NCI-H2029 treated with DMSO at 0.1 percent for 48 hours (cell line): ENCODE measurements at regions not wholly inside any gene's neighbourhood (a gene's known extent, or its start where the extent isn't known, plus 50 kb on each side); places are given as distances from the start of the nearest gene placed in this dataset.
"Not testable (repeated sequence)": the region's sequence is repeated elsewhere in the genome, so short reads cannot be mapped to it uniquely, and the experiment has no call there.

ENCODE experiments used
- DNase-seq: peaks from one replicate; lab custom pipeline; 2025; lab: John Stamatoyannopoulos, UW

DNA sequence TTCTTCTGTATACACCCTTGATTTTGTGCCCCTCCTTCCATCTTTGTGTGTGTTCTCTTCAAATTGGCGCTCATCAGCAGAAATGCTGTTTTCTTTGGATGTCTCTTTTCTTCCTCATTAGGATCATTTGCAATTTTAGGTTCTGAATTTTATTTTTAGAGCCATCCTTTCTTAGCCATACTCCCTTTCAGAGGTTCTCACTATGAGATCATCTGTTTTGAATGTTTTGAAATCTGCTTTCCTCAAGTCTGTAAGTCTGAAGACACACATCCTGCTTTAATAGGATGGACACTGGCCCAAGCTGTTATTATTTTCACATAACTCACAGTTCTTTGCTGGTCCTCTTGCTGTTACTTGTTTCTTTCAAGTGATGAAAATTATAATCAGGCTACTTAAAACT, 124.8 kb downstream of the BDH1 start:
- DNase-seq: no peak

- no peak for DNase-seq
Observed at GRCh38 chr3:197430502-197430901, 125.3 kb downstream of the BDH1 start.

- no peak for DNase-seq
Observed at GRCh38 chr3:197428952-197429351, 126.8 kb downstream of the BDH1 start.

DNA sequence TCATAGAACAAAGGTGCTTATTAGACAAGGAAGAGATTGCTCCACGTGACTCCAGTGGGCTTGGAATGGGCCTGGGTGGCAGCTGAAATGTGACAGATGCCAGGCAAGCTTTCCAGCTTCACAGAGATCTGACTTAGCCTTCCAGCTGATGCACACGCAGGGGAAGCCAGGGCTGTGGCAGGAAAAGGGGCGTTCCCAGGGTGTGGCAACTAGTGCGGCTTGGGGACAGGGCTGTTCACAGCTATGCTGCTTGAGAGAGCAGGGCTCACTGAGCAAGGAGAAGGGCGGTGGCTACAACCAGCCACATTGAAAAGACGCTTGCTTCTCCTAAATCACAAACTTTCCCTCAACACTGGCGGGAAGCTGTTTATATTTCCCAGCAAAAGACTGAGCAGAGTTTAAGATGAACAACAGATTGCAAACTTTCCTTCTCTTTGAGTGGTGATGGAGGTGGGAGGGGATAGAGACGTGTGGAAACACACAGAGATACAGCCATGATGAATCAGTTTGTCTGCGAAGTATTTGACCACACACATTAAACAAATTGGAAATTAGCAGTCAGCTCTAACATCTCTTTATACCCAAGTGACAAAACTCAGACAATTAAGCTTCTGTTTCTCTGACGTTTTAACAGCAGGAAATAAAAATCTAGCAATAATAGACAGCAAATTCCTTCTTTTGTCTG, 127.5 kb downstream of the BDH1 start:
- DNase-seq: no peak

DNA sequence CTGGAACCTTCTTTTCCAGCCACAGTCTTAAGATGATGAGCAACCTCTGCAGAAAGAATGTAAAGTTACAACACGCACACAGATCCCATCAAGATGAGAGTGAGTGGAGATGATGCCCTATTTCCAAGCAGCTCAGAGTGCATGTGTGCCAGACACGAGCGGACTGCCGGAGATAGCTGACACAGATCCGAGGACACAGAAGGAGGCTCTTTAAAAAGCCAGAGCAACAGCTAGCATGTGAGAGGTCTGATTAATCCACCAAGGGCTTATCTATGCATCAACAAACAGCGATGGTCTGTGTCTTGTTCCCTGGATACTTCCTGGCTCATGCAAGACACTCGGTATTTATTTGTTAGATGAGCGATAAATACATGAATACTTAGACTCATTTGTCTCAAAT, 128.6 kb upstream of the DLG1 start:
- DNase-seq: no peak

GRCh38 chr3:197426121-197426566, 127.7 kb upstream of the DLG1 start:
- no peak for DNase-seq

DNA sequence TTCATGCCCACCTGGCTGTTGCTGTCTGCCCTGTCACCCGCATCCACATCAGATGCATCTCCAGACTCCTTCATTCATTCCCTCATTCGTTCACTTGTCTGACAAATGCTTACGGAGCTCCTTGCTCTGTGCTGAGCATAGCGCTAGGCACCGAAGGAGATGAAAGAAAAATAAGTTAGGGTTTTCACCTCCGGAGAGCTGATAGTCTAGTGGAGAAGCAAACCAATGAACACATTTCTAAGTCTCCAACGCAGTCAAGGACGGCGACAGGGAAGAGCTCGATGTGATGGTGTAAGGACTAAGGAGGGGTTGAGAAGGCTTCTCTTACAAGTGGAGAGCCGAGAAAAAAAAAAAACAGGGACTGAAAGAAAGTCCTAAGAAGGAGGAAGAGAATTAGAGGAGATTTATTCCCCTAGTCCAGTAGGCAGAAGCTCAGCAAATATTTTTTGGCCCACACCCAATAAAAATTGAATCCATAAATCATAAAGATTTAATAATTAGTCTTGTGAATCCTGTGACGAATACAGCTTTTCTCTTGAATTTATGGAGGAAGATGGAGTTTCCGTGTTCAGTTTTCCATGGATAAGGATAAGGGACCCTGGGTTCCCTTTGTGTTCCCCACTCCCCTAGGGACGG, 127.2 kb upstream of the DLG1 start:
- no peak for DNase-seq

- no peak for DNase-seq
Observed at GRCh38 chr3:197424674-197425484, 126.5 kb upstream of the DLG1 start.

- DNase-seq: no peak
Observed at GRCh38 chr3:197424266-197424665, 125.9 kb upstream of the DLG1 start.

DNA sequence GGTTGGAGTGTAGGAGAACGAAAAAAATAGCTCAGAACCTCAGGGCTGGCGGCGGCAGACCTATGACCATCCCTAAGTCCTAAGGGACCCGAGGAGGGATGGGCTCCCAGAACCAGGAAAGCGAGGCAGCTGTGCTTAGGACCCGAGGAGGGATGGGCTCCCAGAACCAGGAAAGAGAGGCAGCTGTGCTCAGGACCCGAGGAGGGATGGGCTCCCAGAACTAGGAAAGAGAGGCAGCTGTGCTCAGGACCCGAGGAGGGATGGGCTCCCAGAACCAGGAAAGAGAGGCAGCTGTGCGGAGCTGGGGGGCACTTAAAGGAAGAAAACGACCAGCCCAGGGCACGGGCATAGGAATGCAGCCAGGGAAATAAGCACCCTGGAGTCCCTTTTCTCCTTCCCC, 125.0 kb upstream of the DLG1 start:
- no peak for DNase-seq

- DNase-seq: no peak
Observed at GRCh38 chr3:197422506-197422905, 124.1 kb upstream of the DLG1 start.

GRCh38 chr3:197421021-197421420, 122.6 kb upstream of the DLG1 start:
- DNase-seq: no peak

GRCh38 chr3:197420566-197420965, 122.2 kb upstream of the DLG1 start:
- no peak for DNase-seq

- no peak for DNase-seq
Observed at GRCh38 chr3:197420115-197420514, 121.7 kb upstream of the DLG1 start.

- DNase-seq: no peak
Observed at GRCh38 chr3:197419696-197420095, 121.3 kb upstream of the DLG1 start.

DNA sequence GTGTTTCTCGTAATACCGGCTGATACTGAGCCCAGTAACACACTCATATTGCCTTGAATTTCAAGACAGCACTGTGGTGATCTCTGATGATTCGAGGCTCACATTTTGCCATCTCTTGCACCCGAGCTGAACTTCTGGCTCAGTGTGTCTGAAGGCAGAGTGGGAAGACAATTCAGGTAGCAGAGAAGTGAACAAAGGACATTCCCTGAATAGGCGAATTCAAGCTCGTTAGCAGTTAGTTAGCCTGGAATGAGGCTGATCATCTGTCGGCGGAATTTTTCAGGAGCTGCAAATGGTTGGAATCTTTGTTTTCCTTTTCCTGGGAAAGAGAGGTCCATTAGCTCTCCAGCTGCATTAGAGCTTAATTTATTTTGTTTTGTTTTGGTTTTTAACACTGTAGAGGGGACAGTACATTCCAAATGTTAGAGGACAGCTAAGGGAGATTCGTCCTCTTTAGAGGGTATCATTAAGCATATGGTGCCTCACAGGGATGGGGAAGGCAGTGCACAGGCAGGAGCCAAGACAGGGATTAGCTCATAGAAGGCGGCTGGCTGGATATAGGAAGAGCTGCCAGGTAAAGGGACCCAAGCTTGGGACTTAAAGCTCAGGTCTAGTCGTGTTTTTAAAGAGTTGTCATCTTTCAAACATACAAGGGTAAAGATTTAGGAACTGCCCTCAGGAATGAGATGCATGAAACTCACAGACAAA, 119.7 kb upstream of the DLG1 start:
- no peak for DNase-seq

DNA sequence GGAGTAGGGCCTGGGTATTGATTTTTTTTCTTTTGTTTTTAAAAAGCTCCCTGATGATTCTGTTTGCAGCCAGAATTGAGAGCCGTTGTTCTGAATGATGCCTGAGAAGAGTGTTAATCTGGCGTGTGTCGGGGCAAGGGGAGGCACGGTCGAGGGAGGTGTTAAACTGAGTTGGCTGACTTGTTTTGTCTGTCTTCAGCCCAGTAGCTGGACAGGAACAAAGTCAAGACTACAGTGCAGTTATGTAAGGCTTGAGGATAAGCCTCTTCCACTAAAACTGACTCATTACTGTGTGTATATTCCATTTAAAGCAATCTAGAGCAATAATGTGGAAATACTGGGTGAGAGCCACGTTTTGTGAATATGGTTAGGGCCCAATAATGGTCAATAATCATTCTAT, 119.0 kb upstream of the DLG1 start:
- no peak for DNase-seq

GRCh38 chr3:197411899-197412298, 113.5 kb upstream of the DLG1 start:
- DNase-seq: not testable (repeated sequence)

GRCh38 chr3:197410170-197410569, 111.8 kb upstream of the DLG1 start:
- DNase-seq: not testable (repeated sequence)

GRCh38 chr3:197408177-197408957, 110.0 kb upstream of the DLG1 start:
- DNase-seq: no peak

GRCh38 chr3:197407526-197407925, 109.1 kb upstream of the DLG1 start:
- no peak for DNase-seq

DNA sequence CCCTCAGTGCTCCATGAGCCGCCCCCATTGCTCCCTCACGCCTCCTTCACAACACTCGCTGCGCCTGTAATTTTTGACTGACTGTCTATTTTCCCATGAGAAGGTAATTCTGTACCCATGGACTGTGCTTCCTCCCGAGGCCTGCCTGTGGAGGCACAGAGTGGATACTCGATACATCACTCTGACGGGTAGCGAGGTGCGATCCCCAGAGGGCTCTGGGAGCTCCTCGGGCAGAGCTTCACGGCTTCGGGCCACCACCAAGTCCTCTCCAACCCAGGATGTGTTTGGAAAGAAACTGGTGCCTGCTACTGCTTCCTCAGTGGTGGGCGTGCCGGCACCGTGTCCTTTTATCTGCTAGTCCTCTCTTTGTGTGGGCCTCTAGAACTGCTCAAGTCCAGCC, 108.6 kb upstream of the DLG1 start:
- no peak for DNase-seq
